GM12864 (cell line): ENCODE measurements at regions not wholly inside any gene's neighbourhood (a gene's known extent, or its start where the extent isn't known, plus 50 kb on each side); places are given as distances from the start of the nearest gene placed in this dataset.

ENCODE experiments used
- DNase-seq: peaks from one replicate; pipeline ENCODE4 v3.0.0-alpha.2; 2011; ENCODE audit warnings: low read depth
- H3K4me3 ChIP-seq: 2 replicates; pipeline ENCODE4 v1.5.1; 2011; ENCODE audit warnings: mild to moderate bottlenecking, low read depth, low read length, control low read depth
- TF ChIP-seq, protein P1 (sequence below): IDR thresholded peaks from 2 replicates; pipeline ENCODE4 v1.5.1; 2011; ENCODE audit warnings: low read depth, mild to moderate bottlenecking, moderate library complexity, low read length, control low read depth, inconsistent platforms; ENCODE audit errors: missing control alignments

DNA sequence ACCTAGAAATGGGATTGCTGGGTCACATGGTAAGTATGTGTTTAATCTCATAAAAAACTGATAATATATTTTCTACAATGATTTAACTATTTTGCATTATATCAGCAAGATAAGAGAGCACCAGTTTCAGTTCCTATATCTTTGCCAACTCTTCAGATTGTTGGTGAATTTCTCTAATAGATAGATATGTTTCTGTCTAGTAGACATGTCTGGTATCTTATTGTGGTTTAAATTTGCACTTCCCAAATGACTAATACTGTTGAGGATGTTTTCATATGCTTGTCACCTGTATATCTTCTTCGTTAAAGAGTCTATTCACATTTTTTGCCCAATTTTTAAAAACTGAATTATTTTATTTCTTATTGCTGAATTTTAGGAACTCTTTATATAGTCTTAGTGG lies 113.8 kb upstream of the UXS1 start:
- no peak for DNase-seq
- TF ChIP-seq, protein P1, sequence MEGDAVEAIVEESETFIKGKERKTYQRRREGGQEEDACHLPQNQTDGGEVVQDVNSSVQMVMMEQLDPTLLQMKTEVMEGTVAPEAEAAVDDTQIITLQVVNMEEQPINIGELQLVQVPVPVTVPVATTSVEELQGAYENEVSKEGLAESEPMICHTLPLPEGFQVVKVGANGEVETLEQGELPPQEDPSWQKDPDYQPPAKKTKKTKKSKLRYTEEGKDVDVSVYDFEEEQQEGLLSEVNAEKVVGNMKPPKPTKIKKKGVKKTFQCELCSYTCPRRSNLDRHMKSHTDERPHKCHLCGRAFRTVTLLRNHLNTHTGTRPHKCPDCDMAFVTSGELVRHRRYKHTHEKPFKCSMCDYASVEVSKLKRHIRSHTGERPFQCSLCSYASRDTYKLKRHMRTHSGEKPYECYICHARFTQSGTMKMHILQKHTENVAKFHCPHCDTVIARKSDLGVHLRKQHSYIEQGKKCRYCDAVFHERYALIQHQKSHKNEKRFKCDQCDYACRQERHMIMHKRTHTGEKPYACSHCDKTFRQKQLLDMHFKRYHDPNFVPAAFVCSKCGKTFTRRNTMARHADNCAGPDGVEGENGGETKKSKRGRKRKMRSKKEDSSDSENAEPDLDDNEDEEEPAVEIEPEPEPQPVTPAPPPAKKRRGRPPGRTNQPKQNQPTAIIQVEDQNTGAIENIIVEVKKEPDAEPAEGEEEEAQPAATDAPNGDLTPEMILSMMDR: no peak
- no peak overlapping the region for H3K4me3 ChIP-seq

DNA sequence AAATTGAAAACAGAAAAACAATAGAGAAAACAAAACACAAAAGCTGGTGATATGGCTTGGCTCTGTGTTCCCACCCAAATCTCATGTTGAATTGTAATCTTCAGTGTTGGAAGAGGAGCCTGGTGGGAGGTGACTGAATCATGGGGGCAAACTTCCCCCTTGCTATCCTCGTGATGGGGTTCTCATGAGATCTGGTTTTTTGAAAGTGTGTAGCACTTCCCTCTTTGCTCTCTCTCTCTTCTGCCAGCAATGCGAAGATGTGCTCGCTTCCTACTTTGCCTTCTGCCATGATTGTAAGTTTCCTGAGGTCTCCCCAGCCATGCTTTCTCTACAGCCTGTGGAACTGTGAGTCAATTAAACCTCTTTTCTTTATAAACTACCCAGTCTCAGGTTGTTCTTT lies 112.3 kb upstream of the UXS1 start:
- no peak for DNase-seq
- TF ChIP-seq, protein P1: no peak
- no peak overlapping the region for H3K4me3 ChIP-seq

DNA sequence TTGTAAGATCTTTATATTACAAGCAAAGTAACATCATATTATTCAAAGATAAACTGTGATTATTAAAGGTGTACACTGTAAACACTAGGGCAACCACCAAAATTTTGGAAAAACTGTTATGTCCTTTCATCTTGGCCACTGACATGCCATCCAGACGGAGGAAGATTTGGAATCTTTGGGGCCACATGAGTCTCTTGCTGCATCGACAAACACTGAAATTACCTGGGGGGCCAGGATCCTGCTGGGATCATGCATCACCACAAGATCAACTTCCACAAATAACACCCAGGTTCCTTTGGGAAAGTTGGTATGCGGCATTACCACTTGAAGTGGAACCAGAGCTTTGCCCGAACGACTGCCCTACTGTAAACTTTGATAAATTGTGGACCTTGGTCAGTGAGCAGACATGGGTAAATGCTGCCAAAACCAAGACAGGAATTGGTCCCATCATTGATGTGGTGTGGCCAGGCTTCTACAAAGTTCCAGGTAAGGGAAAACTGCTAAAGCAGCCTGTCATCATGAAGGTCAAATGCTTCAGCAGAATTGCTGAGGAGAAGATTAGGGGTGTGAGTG lies 110.6 kb upstream of the UXS1 start:
- no peak overlapping the region for H3K4me3 ChIP-seq
- TF ChIP-seq, protein P1: no peak
- DNase-seq: no peak

DNA sequence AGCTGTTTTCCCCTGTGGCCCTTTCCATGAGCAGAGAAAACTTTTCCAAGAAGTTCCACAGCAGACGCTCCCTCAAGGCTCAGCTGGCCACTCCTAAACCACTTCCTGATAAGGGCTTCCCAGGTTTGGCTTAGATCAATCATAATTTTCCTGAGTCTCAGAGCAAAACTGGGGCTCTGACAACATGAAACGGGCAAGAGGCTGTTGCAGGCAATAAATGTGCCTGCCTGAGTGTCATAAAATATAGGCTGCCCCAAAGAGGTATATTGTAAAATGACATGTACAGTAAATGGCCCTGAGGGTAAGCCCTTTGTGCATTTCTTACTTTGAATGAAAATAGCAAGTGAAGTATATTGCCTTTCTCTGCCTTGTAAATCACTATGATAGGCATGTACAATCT lies 105.6 kb upstream of the UXS1 start:
- no peak overlapping the region for H3K4me3 ChIP-seq
- TF ChIP-seq, protein P1: no peak
- no peak for DNase-seq

DNA sequence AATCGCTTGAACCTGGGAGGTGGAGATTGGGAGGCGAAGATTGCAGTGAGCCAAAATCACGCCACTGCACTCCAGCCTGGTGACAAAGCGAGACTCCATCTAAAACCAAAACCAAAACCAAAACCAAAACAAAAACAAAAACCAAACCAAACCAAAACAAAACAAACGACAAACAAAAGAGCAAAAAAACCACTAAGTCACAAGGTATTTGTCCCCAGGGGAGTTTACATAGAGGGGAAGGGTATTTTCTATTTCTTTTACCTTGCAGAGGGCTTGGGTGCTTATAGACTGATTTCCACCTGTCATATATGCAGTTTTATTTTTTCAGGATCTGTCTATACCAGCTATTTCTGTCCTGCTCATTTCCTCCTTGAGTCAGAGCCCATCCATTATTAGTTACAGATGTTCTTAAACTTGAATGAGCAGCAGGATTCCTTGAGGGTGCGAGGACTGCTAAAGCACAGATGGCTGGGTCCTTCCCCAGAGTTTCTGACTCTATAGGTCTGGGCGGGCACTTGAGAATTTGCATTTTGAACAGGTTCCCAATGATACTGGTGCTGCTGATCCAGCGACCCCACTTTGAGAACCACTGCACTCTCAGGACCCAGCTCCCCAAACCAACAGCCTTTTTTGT lies 102.2 kb upstream of the UXS1 start:
- no peak overlapping the region; the same call in 1 of the 2 replicates for H3K4me3 ChIP-seq
- TF ChIP-seq, protein P1: no peak
- no peak for DNase-seq

DNA sequence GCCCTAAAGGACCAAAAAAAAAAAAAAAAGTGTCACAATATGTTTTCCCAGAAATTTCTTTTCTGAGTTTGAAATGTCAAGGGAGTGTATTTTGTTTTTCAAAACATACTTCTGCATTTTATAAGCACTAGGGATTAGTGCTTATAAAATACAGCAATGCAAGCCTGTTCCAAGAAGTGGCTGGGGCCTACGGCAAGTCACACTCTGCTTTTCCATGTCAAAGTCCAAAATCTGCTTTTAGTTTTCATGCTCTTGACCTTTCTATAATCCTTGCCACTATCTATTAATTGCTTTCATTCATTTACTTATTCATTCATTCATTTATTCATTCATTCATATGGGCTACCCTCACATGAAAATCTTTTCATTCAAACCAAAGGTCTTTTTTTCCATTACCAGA lies 100.1 kb upstream of the UXS1 start:
- TF ChIP-seq, protein P1: no peak

DNA sequence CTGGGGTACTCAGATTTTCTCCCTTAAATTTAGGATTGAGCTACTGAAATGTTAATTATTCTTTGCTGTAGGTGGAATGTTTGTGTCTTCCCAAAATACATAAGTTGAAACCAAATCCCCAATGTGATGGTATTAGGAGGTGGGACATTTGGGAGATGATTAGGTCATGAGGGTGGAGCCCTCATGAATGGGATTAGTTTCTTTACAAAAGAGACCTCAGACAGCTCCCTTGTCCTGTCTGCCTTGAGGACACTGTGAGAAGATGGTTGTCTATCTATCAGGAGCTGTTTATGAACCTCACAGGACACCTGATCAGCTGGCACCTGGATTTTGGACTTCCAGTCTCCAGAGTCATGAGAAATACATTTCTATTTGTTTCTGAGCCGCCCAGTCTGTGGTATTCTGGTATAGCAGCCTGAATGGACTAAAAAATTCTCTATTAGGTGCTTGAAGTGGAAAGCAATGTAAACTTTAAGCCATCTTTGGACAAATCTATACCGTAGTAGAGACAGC lies 99.2 kb upstream of the UXS1 start:
- DNase-seq: no peak
- TF ChIP-seq, protein P1: no peak
- H3K4me3 ChIP-seq: no peak overlapping the region

More for the DNA sequence above, 100.1 kb upstream of the UXS1 start:
- no peak for DNase-seq
- no peak overlapping the region for H3K4me3 ChIP-seq
